ENCODE measurements at regions not wholly inside any gene's neighbourhood (a gene's known extent, or its start where the extent isn't known, plus 50 kb on each side); places are given as distances from the start of the nearest gene placed in this dataset.
A peak's percentile ranks its signal among the peaks of the same experiment; 100 is the strongest.

GRCh38 chr5:67300326-67300725 is 103.7 kb upstream of the CD180 start:
- H3K4me3 Mint-ChIP-seq, result no peak overlapping the region
- H3K27me3 ChIP-seq (ENCODE audit: control insufficient read depth in 2 of 2, insufficient read depth in 2 of 2, low read length in 2 of 2), result no peaks in the 10 kb centered on the region
- ChIA-PET POLR2A (no interaction called here), CTCF (no interaction called here)
- ATAC-seq, result no peak
- H3K27ac ChIP-seq (ENCODE audit: low read depth, low read length), result no peak overlapping the region
- intact Hi-C loops (cut with micrococcal nuclease), result no loop called here
- H3K9me3 ChIP-seq (ENCODE audit: control insufficient read depth in 2 of 3, low read length in 3 of 3), result no peaks in the 10 kb centered on the region
- DNase-seq, result no peak
- H3K27me3 Mint-ChIP-seq, result peaks cover 0 to 8% (median 5%) of the 10 kb centered on the region in 5 donors
- H3K36me3 ChIP-seq (ENCODE audit: control insufficient read depth in 2 of 3, insufficient read depth in 3 of 3, low read length in 3 of 3), result no peaks in the 10 kb centered on the region
- no peak overlapping the region for H3K4me3 ChIP-seq (ENCODE audit: low read length)
- no peak overlapping the region for H3K27ac Mint-ChIP-seq
- H3K4me1 Mint-ChIP-seq, result peaks cover 0 to 3% (median 0%) of the 10 kb centered on the region in 7 donors
- peaks cover 0 to 6% (median 0%) of the 10 kb centered on the region in 11 donors for H3K9me3 Mint-ChIP-seq
- no peaks in the 10 kb centered on the region for H3K36me3 Mint-ChIP-seq
- no peaks in the 10 kb centered on the region for H3K4me1 ChIP-seq (ENCODE audit: control insufficient read depth in 2 of 2, insufficient read depth in 2 of 2, low read length in 2 of 2)

- H3K9me3 Mint-ChIP-seq, result peaks cover 0 to 6% (median 0%) of the 10 kb centered on the region in 11 donors
- Histone ChIP-seq H3K27ac (ENCODE audit: low read depth, low read length) (no peak overlapping the region), H3K27me3 (ENCODE audit: control insufficient read depth in 2 of 2, insufficient read depth in 2 of 2, low read length in 2 of 2) (no peaks in the 10 kb centered on the region), H3K36me3 (ENCODE audit: control insufficient read depth in 2 of 3, insufficient read depth in 3 of 3, low read length in 3 of 3) (no peaks in the 10 kb centered on the region), H3K9me3 (ENCODE audit: control insufficient read depth in 2 of 3, low read length in 3 of 3) (no peaks in the 10 kb centered on the region), H3K4me3 (ENCODE audit: low read length) (no peak overlapping the region), H3K4me1 (ENCODE audit: control insufficient read depth in 2 of 2, insufficient read depth in 2 of 2, low read length in 2 of 2) (no peaks in the 10 kb centered on the region)
- DNase-seq (no peak), ATAC-seq (peak; percentile 54)
- H3K36me3 Mint-ChIP-seq, result no peaks in the 10 kb centered on the region
- H3K27me3 Mint-ChIP-seq, result peaks cover 0 to 11% (median 5%) of the 10 kb centered on the region in 5 donors
- intact Hi-C loops (cut with micrococcal nuclease), result no loop called here
- H3K4me3 Mint-ChIP-seq, result no peak overlapping the region
- peaks cover 0 to 1% (median 0%) of the 10 kb centered on the region in 7 donors for H3K4me1 Mint-ChIP-seq
- CTCF ChIA-PET, result no interaction called here
- POLR2A ChIA-PET, result no interaction called here
- H3K27ac Mint-ChIP-seq, result no peak overlapping the region
These were observed 102.7 kb upstream of the CD180 start for GRCh38 chr5:67299231-67299735.

DNA sequence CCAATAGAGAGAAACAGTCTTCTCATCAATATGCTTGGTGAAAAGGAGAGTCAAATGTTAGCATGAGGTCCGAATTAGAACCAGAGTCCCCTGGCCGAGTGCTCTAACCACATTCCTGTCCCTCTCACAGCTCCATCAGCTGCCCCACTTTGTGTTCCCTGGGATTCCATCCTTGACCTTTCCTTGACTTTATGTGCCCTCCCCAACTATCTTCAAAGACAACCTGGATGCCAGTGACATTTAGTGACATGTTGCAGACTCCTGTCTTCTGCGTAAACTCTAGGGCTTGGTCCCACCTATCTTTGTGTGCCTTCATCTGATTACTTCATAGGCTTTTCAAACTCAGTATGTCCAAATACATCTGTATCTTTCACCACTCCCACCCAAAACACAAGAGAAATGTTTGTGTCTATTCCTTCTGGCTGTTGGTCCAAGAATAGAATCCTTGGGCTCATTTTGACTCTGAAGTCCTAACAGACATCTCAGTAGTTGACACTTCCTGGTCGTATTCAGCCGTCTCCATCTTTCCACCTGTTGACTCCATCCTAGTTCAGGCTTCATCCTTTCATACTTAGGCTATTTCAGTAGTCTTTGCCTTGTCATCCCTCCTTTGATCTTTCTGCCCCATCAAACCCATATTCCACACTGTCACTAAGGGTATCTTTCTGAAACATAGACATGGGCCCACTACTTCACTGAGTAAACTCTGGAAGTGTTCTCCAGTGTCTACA is 101.4 kb upstream of the CD180 start:
- peaks cover 0 to 11% (median 5%) of the 10 kb centered on the region in 5 donors for H3K27me3 Mint-ChIP-seq
- H3K9me3 ChIP-seq (ENCODE audit: control insufficient read depth in 2 of 3, low read length in 3 of 3), result no peaks in the 10 kb centered on the region
- no peak overlapping the region for H3K27ac Mint-ChIP-seq
- H3K4me3 Mint-ChIP-seq, result no peak overlapping the region
- POLR2A ChIA-PET, result no interaction called here
- CTCF ChIA-PET, result no interaction called here
- no peaks in the 10 kb centered on the region for H3K27me3 ChIP-seq (ENCODE audit: control insufficient read depth in 2 of 2, insufficient read depth in 2 of 2, low read length in 2 of 2)
- H3K9me3 Mint-ChIP-seq, result peaks cover 0 to 6% (median 0%) of the 10 kb centered on the region in 11 donors
- ATAC-seq (no peak), DNase-seq (no peak)
- no peaks in the 10 kb centered on the region for H3K36me3 Mint-ChIP-seq
- peaks cover 0 to 1% (median 0%) of the 10 kb centered on the region in 7 donors for H3K4me1 Mint-ChIP-seq
- intact Hi-C loops (cut with micrococcal nuclease), result no loop called here
- H3K27ac ChIP-seq (ENCODE audit: low read depth, low read length), result no peak overlapping the region
- H3K36me3 ChIP-seq (ENCODE audit: control insufficient read depth in 2 of 3, insufficient read depth in 3 of 3, low read length in 3 of 3), result no peaks in the 10 kb centered on the region
- H3K4me1 ChIP-seq (ENCODE audit: control insufficient read depth in 2 of 2, insufficient read depth in 2 of 2, low read length in 2 of 2), result no peaks in the 10 kb centered on the region
- H3K4me3 ChIP-seq (ENCODE audit: low read length), result no peak overlapping the region

- Histone ChIP-seq H3K9me3 (ENCODE audit: control insufficient read depth in 2 of 3, low read length in 3 of 3) (no peaks in the 10 kb centered on the region), H3K27me3 (ENCODE audit: control insufficient read depth in 2 of 2, insufficient read depth in 2 of 2, low read length in 2 of 2) (no peaks in the 10 kb centered on the region), H3K4me3 (ENCODE audit: low read length) (no peak overlapping the region), H3K4me1 (ENCODE audit: control insufficient read depth in 2 of 2, insufficient read depth in 2 of 2, low read length in 2 of 2) (no peaks in the 10 kb centered on the region), H3K27ac (ENCODE audit: low read depth, low read length) (no peak overlapping the region), H3K36me3 (ENCODE audit: control insufficient read depth in 2 of 3, insufficient read depth in 3 of 3, low read length in 3 of 3) (no peaks in the 10 kb centered on the region)
- H3K9me3 Mint-ChIP-seq, result peaks cover 0 to 6% (median 0%) of the 10 kb centered on the region in 11 donors
- H3K36me3 Mint-ChIP-seq, result no peaks in the 10 kb centered on the region
- ChIA-PET CTCF (no interaction called here), POLR2A (no interaction called here)
- intact Hi-C loops (cut with micrococcal nuclease), result no loop called here
- H3K27me3 Mint-ChIP-seq, result peaks cover 0 to 11% (median 5%) of the 10 kb centered on the region in 5 donors
- H3K4me3 Mint-ChIP-seq, result no peak overlapping the region
- peaks cover 0 to 1% (median 0%) of the 10 kb centered on the region in 7 donors for H3K4me1 Mint-ChIP-seq
- DNase-seq (no peak), ATAC-seq (no peak)
- no peak overlapping the region for H3K27ac Mint-ChIP-seq
These were observed 100.8 kb upstream of the CD180 start for GRCh38 chr5:67297376-67297775.

GRCh38 chr5:67294266-67294938 is 97.8 kb upstream of the CD180 start:
- Mint-ChIP-seq H3K9me3 (peaks cover 0 to 6% (median 0%) of the 10 kb centered on the region in 11 donors), H3K4me3 (no peak overlapping the region), H3K4me1 (no peaks in the 10 kb centered on the region), H3K36me3 (no peaks in the 10 kb centered on the region), H3K27me3 (peaks cover 0 to 11% (median 4%) of the 10 kb centered on the region in 5 donors), H3K27ac (no peak overlapping the region)
- intact Hi-C loops (cut with micrococcal nuclease), result no loop called here
- CTCF ChIA-PET, result interaction anchor here (0.6 kb wide), 1 partner anchor 953 kb away, joined by 5 read pairs; no protein-coding TSS in a partner anchor
- Histone ChIP-seq H3K27ac (ENCODE audit: low read depth, low read length) (no peak overlapping the region), H3K36me3 (ENCODE audit: control insufficient read depth in 2 of 3, insufficient read depth in 3 of 3, low read length in 3 of 3) (no peaks in the 10 kb centered on the region), H3K4me1 (ENCODE audit: control insufficient read depth in 2 of 2, insufficient read depth in 2 of 2, low read length in 2 of 2) (no peaks in the 10 kb centered on the region), H3K4me3 (ENCODE audit: low read length) (no peak overlapping the region), H3K27me3 (ENCODE audit: control insufficient read depth in 2 of 2, insufficient read depth in 2 of 2, low read length in 2 of 2) (no peaks in the 10 kb centered on the region), H3K9me3 (ENCODE audit: control insufficient read depth in 2 of 3, low read length in 3 of 3) (no peaks in the 10 kb centered on the region)
- POLR2A ChIA-PET, result no interaction called here
- DNase-seq (no peak), ATAC-seq (no peak)

DNA sequence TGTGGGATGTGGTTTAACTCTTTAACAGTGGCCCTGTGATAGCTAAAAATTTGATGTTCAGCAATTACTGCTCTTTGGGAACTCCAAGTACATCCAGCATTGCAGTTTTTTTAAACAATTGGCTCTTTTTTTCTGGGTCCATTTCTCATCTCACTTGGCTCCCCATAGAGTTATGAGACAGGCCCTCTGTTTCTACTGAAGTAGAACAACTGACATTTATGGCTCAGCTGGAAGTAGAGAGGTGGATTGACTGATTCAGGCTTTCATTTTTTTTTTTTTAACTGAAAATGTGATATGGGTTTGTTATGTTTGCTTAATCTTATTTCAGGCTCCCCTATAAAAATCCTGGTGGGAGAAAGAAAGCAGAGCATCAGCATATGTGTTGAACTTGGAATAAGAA is 96.6 kb upstream of the CD180 start:
- POLR2A ChIA-PET, result no interaction called here

More for the DNA sequence above, 96.6 kb upstream of the CD180 start:
- Mint-ChIP-seq H3K4me1 (peaks cover 0 to 3% (median 0%) of the 10 kb centered on the region in 7 donors), H3K27me3 (peaks cover 0 to 11% (median 4%) of the 10 kb centered on the region in 5 donors), H3K36me3 (peaks cover 0 to 5% (median 0%) of the 10 kb centered on the region in 5 donors), H3K4me3 (no peak overlapping the region), H3K27ac (no peak overlapping the region), H3K9me3 (peaks cover 0 to 5% (median 0%) of the 10 kb centered on the region in 11 donors)
- Histone ChIP-seq H3K27me3 (ENCODE audit: control insufficient read depth in 2 of 2, insufficient read depth in 2 of 2, low read length in 2 of 2) (no peaks in the 10 kb centered on the region), H3K4me3 (ENCODE audit: low read length) (no peak overlapping the region), H3K9me3 (ENCODE audit: control insufficient read depth in 2 of 3, low read length in 3 of 3) (no peaks in the 10 kb centered on the region), H3K27ac (ENCODE audit: low read depth, low read length) (no peak overlapping the region), H3K36me3 (ENCODE audit: control insufficient read depth in 2 of 3, insufficient read depth in 3 of 3, low read length in 3 of 3) (no peaks in the 10 kb centered on the region), H3K4me1 (ENCODE audit: control insufficient read depth in 2 of 2, insufficient read depth in 2 of 2, low read length in 2 of 2) (no peaks in the 10 kb centered on the region)
- CTCF ChIA-PET, result interaction anchor here (0.6 kb wide), 1 partner anchor 954 kb away, joined by 7 read pairs; no protein-coding TSS in a partner anchor
- no peak for DNase-seq
- intact Hi-C loops (cut with micrococcal nuclease), result no loop called here
- ATAC-seq, result no peak
